Heart left ventricle (tissue), 13 donors: ENCODE measurements at regions not wholly inside any gene's neighbourhood (a gene's known extent, or its start where the extent isn't known, plus 50 kb on each side); places are given as distances from the start of the nearest gene placed in this dataset.

ENCODE experiments used
- CTCF ChIP-seq, 12 donors: fragments of 200-600 bp; sonication (generic) in 4 of 12; IDR thresholded peaks; one replicate each; pipeline versions ENCODE4 v1.5.0 to v1.8.0; 2018 to 2022; ENCODE audit warnings: antibody characterized with exemption in 12 of 12, mild to moderate bottlenecking in 5 of 12
- POLR2A ChIP-seq, 2 donors: fragments of 450-650 bp; IDR thresholded peaks; one replicate each; pipeline ENCODE4 v1.6.1; 2017; ENCODE audit warnings: antibody characterized with exemption in 2 of 2, mild to moderate bottlenecking in 2 of 2, moderate library complexity in 2 of 2
- donor health status: ischemic (EF 13 %, LVEDD 7.1; RV severe dilation, severe dysfunction).
- donor health status: DM: no; HTN: yes; CAD: no.
- donor health status: DM: no; HTN: no; CAD: no.
- donor health status: ischemic (EF 25% LVEDD 6.9; RV normal size, moderate dysfunction).
- donor health status: ischemic (EF 25% LVEDD 5.7; RV mildly dilated, moderate dysfunction).
- donor health status: ischemic (EF 35%, LVEDD 5.7; RV mildly dilated, moderate dysfunction).
- donor health status: nonischemic (EF 11% LVEDD 7.7; RV severe dilation, severe dysfunction).
- donor health status: DM: yes; HTN: yes; CAD: no.
- donor health status: PGD.
- donor health status: ischemic (EF 29% LVEDD 5.4; RV normal size, mild dysfunction).
- donor health status: nonischemic (EF 23%, LVEDD 6.1; RV moderate dilation, normal function).

GRCh38 chr2:125169764-125170146 is 1144.7 kb downstream of the CNTNAP5 start:
- TF ChIP-seq POLR2A (IDR thresholded peaks at IDR 0.05) (no peak), CTCF (IDR thresholded peaks at IDR 0.05) (no peak)
